Kidney (tissue), 13 donors: ENCODE measurements at regions not wholly inside any gene's neighbourhood (a gene's known extent, or its start where the extent isn't known, plus 50 kb on each side); places are given as distances from the start of the nearest gene placed in this dataset.

Experiments used
- DNase-seq, 5 donors: peaks; one replicate each; pipeline ENCODE4 v3.0.0-alpha.2; 2013 to 2020
- FAIRE-seq: peaks from 2 replicates; lab custom pipeline; 2012; peaks lifted over from hg19 to GRCh38; lab: Jason Lieb, UNC
- H3K27ac ChIP-seq, 2 donors: one replicate each; pipeline ENCODE4 v1.7.0; 2013; ENCODE audit warnings: low read depth in 2 of 2, low read length in 2 of 2, inconsistent platforms in 1 of 2
- H3K27me3 ChIP-seq: one replicate; pipeline ENCODE4 v1.7.1; 2013; ENCODE audit warnings: low read length, inconsistent platforms; ENCODE audit not compliant: control insufficient read depth, insufficient read depth
- H3K36me3 ChIP-seq, 3 donors: one replicate each; pipeline versions ENCODE4 v1.7.0 to v1.7.1; 2013; ENCODE audit warnings: low read length in 3 of 3, control low read depth in 1 of 3, inconsistent platforms in 1 of 3; ENCODE audit not compliant: insufficient read depth in 3 of 3, control insufficient read depth in 2 of 3
- H3K4me1 ChIP-seq, 3 donors: one replicate each; pipeline versions ENCODE4 v1.7.0 to v1.7.1; 2013; ENCODE audit warnings: low read length in 3 of 3, inconsistent platforms in 1 of 3, low read depth in 1 of 3; ENCODE audit not compliant: control insufficient read depth in 2 of 3, insufficient read depth in 2 of 3
- H3K4me3 ChIP-seq, 3 donors: one replicate each; pipeline versions ENCODE4 v1.7.0 to v1.8.1; 2013; ENCODE audit warnings: low read length in 3 of 3, control low read depth in 1 of 3, inconsistent platforms in 1 of 3
- H3K9ac ChIP-seq, 3 donors: one replicate each; pipeline versions ENCODE4 v1.7.0 to v1.7.1; 2013; ENCODE audit warnings: low read length in 3 of 3, control low read depth in 1 of 3, inconsistent platforms in 1 of 3
- H3K9me3 ChIP-seq, 3 donors: one replicate each; pipeline versions ENCODE4 v1.7.0 to v1.7.1; 2013; ENCODE audit warnings: low read length in 3 of 3, control low read depth in 1 of 3, inconsistent platforms in 1 of 3; ENCODE audit not compliant: control insufficient read depth in 2 of 3, insufficient read depth in 1 of 3
- CTCF ChIP-seq: IDR thresholded peaks from 3 replicates; pipeline ENCODE4 v1.5.1; 2012; ENCODE audit warnings: mild to moderate bottlenecking, moderate library complexity, borderline replicate concordance; ENCODE audit not compliant: insufficient read depth; ENCODE audit errors: extremely low read depth
- intact Hi-C: fragments of 100-400 bp; cut with DNase I; formaldehyde crosslinking; loops from one replicate; pipeline ENCODE4 v1.11.1; 2022
- donor health status: control.
- donor health status: control.
- donor health status: control.
- donor health status: control.
- donor health status: control.
- donor health status: DM: yes; HTN: yes; CAD: no.
- donor health status: Normal renal cell carcinoma (clear cell type).

DNA sequence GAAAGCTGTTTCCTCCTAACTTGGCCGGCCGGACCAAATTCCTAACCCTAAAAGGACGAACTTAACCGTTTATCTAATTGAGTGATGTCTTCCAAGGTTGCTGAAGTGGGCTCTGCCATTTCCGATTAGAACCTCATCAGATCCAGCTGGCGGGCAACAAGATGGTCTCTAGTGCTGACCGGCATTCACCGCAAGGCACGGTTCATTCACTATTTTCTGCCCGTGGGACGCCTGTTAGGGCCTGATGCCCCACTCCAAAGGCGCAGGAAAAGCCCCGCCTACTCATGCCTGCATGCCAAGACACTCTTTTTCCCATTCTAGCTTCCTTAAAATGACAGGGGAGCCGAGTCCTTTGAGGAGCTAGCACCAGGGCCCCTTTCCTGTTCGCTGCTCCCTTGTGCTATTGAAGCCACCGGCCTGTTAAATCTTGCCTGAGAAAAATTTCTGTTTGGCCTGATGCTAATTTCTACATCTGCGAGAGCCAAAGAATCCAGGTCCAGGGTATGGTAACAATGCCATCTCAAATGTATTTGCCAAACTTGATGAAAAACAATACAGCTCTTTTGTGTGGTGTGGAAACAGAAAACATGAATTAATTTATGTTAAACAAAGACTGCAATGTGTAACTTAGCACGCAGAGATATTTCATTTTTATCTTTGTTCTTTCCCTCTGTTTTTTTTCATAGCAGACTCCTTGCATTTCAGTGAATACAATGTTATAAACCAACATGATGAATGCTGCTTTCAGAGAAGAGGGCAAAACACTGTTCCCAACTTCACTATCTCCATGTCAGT, 1071.2 kb upstream of the USP15 start:
- Histone ChIP-seq H3K27ac (no peak overlapping the region), H3K27me3 (no peaks in the 10 kb centered on the region), H3K9ac (no peak overlapping the region), H3K9me3 (no peaks in the 10 kb centered on the region), H3K4me1 (no peaks in the 10 kb centered on the region), H3K4me3 (no peak overlapping the region), H3K36me3 (no peaks in the 10 kb centered on the region)
- TF ChIP-seq CTCF: no peak
- FAIRE-seq (no peak), DNase-seq (peak in 2 of 5 donors; percentile 8 to 22)
- intact Hi-C loops: no loop called here

GRCh38 chr12:61213646-61214045, 1046.6 kb upstream of the USP15 start:
- FAIRE-seq: no peak
- DNase-seq: no peak
- Histone ChIP-seq H3K4me1 (no peaks in the 10 kb centered on the region), H3K9me3 (no peaks in the 10 kb centered on the region), H3K4me3 (no peak overlapping the region), H3K9ac (no peak overlapping the region), H3K36me3 (no peaks in the 10 kb centered on the region), H3K27me3 (no peaks in the 10 kb centered on the region), H3K27ac (no peak overlapping the region)
- intact Hi-C loops: no loop called here
- no peak for TF ChIP-seq CTCF

DNA sequence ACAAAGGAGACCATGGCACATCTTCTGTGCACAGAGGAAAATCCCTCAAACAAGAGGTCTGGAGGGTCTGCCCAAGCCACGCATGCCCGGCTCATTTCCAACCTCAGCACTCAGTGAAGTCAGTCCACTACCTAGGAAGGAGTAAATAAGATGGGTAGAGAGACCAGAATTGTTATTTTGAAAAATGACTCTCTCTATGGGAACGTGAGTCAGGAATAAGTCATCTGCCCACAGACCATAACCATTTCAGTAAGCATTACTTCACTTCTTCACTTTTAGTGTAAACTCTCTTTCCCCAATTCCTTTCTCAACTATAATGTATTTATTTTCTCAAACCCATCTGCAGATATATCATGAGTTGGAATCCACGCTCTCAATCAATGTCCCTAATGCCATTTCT, 1039.9 kb upstream of the USP15 start:
- no peaks in the 10 kb centered on the region for H3K27me3 ChIP-seq
- no peaks in the 10 kb centered on the region for H3K36me3 ChIP-seq
- intact Hi-C loops: no loop called here
- no peaks in the 10 kb centered on the region for H3K4me1 ChIP-seq
- no peak overlapping the region for H3K4me3 ChIP-seq
- no peak overlapping the region for H3K9ac ChIP-seq
- DNase-seq (no peak), FAIRE-seq (no peak)
- no peak for TF ChIP-seq CTCF
- H3K9me3 ChIP-seq: no peaks in the 10 kb centered on the region
- no peak overlapping the region for H3K27ac ChIP-seq
